Ishikawa (cell line): ENCODE measurements at regions not wholly inside any gene's neighbourhood (a gene's known extent, or its start where the extent isn't known, plus 50 kb on each side); places are given as distances from the start of the nearest gene placed in this dataset.

Experiments
- CEBPB ChIP-seq: IDR thresholded peaks from 2 replicates; pipeline ENCODE4 v1.6.1; 2012
- CREB1 ChIP-seq: IDR thresholded peaks from 2 replicates; pipeline ENCODE4 v1.6.1; 2012; ENCODE audit warnings: low read depth
- EGR1 ChIP-seq: IDR thresholded peaks from 2 replicates; pipeline ENCODE4 v1.6.1; 2012
- EP300 ChIP-seq: IDR thresholded peaks from 2 replicates; pipeline ENCODE4 v1.6.1; 2012; ENCODE audit warnings: borderline replicate concordance
- FOXM1 ChIP-seq: IDR thresholded peaks from 2 replicates; pipeline ENCODE4 v1.6.1; 2012; ENCODE audit warnings: low read depth, borderline replicate concordance
- NFIC ChIP-seq: IDR thresholded peaks from 2 replicates; pipeline ENCODE4 v1.6.1; 2012
- RAD21 ChIP-seq: IDR thresholded peaks from 2 replicates; pipeline ENCODE4 v1.6.1; 2012; ENCODE audit warnings: low read depth
- TAF1 ChIP-seq: IDR thresholded peaks from 2 replicates; pipeline ENCODE4 v1.6.1; 2012; ENCODE audit warnings: low read depth, mild to moderate bottlenecking
- TCF12 ChIP-seq: IDR thresholded peaks from 2 replicates; pipeline ENCODE4 v1.6.1; 2012; ENCODE audit warnings: low read depth
- TEAD4 ChIP-seq: IDR thresholded peaks from 2 replicates; pipeline ENCODE4 v1.6.1; 2012
- YY1 ChIP-seq: IDR thresholded peaks from 2 replicates; pipeline ENCODE4 v1.6.1; 2012; ENCODE audit warnings: low read depth
- ZBTB7A ChIP-seq: IDR thresholded peaks from 2 replicates; pipeline ENCODE4 v1.6.1; 2012; ENCODE audit warnings: low read depth
- TF ChIP-seq, protein P1 (sequence below): IDR thresholded peaks from 2 replicates; pipeline ENCODE4 v1.6.1; 2012
- TF ChIP-seq, protein P2 (sequence below): IDR thresholded peaks from 2 replicates; pipeline ENCODE4 v1.6.1; 2012
- TF ChIP-seq, protein P3 (sequence below): IDR thresholded peaks from 2 replicates; pipeline ENCODE4 v1.6.1; 2012; ENCODE audit warnings: low read depth, mild to moderate bottlenecking

DNA sequence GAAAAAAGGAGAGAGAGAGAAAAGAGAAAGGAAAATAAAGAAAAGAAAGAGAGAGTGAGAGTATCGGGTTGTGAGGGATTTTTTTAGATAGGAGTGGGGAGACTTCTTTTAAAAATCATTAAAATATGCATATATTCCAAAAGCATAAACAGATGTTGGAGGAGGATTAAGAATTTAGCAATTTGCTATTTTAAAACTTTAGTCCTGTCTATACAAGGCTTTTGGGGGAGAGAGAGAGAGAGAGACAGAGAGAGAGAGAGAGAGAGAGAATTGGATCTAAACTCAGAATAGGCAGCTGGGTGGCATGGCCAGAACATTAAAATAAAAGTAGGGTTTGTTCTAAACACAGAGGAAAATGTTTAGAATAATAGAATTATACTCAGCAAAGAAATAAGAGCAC is 72.1 kb downstream of the SOD2 start:
- TF ChIP-seq TAF1, result no peak

DNA sequence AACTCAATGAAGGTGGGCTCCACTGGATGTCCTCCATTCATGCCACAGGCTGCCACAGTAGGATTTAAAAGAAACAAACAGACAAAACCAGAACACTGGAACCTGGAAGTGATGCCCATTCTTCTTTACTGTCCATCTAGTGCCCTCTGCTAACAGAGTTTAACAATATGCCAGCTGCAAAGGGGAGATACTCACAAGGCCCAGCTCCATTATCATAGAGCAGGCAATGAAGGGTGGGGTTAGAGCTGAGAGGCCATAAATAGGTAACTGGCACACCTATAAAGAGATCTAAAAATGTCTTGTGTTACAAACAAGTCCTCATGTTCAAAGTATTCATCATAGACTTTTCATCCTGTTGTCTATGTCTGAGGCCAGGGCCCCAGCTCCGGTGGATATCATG is 75.6 kb downstream of the SOD2 start:
- TF ChIP-seq FOXM1 (no peak), YY1 (no peak), NFIC (no peak), TEAD4 (no peak), TAF1 (no peak), CREB1 (no peak), EGR1 (no peak)
- TF ChIP-seq, protein P1, sequence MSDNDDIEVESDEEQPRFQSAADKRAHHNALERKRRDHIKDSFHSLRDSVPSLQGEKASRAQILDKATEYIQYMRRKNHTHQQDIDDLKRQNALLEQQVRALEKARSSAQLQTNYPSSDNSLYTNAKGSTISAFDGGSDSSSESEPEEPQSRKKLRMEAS, result no peak

DNA sequence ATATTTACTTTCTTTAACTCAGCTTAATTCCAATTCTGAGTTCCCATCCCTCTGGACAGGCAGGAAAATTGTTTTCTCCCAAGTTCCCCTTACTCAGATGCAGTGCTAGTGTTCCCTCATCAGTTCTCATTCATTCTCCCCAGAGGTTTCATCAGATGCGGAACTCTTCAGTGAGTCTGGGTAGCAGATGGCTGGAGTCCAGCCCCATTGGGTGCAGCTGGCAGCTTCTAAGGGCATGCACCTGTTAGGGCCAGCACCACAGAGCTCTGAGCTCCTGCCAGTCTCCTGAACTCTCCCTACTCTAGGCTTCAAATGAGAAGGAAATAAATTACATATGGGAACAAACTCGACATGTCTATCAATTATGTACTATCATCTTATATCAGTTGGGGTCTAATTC is 76.6 kb downstream of the SOD2 start:
- TF ChIP-seq RAD21 (no peak), NFIC (no peak), ZBTB7A (no peak)
- TF ChIP-seq, protein P1, result no peak

DNA sequence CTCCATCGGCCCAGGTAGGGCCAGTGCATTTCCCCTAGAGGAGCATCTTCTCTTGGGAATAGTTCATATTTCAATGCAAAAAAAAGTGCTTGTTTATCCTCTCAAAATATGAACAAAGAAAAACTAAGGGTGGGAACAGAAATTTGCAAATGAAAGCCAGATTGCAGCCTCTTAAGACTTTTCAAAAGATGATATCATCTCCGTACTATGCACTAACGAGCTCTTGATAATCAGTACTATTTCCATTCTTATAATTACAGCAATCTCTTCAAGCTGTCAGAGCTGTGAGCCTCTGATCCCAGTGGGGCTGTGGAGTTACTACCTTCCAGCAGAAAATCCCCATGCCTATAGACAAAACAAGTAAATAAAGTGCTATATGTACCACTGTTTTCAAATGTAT is 77.1 kb downstream of the SOD2 start:
- TF ChIP-seq TCF12, result no peak
- no peak for TF ChIP-seq FOXM1
- TF ChIP-seq EGR1, result no peak
- TF ChIP-seq CREB1, result no peak
- TF ChIP-seq YY1, result no peak
- TF ChIP-seq ZBTB7A, result no peak
- no peak for TF ChIP-seq EP300
- TF ChIP-seq, protein P1, result no peak
- TF ChIP-seq, protein P2, sequence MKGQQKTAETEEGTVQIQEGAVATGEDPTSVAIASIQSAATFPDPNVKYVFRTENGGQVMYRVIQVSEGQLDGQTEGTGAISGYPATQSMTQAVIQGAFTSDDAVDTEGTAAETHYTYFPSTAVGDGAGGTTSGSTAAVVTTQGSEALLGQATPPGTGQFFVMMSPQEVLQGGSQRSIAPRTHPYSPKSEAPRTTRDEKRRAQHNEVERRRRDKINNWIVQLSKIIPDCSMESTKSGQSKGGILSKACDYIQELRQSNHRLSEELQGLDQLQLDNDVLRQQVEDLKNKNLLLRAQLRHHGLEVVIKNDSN, result no peak
- TF ChIP-seq, protein P3, sequence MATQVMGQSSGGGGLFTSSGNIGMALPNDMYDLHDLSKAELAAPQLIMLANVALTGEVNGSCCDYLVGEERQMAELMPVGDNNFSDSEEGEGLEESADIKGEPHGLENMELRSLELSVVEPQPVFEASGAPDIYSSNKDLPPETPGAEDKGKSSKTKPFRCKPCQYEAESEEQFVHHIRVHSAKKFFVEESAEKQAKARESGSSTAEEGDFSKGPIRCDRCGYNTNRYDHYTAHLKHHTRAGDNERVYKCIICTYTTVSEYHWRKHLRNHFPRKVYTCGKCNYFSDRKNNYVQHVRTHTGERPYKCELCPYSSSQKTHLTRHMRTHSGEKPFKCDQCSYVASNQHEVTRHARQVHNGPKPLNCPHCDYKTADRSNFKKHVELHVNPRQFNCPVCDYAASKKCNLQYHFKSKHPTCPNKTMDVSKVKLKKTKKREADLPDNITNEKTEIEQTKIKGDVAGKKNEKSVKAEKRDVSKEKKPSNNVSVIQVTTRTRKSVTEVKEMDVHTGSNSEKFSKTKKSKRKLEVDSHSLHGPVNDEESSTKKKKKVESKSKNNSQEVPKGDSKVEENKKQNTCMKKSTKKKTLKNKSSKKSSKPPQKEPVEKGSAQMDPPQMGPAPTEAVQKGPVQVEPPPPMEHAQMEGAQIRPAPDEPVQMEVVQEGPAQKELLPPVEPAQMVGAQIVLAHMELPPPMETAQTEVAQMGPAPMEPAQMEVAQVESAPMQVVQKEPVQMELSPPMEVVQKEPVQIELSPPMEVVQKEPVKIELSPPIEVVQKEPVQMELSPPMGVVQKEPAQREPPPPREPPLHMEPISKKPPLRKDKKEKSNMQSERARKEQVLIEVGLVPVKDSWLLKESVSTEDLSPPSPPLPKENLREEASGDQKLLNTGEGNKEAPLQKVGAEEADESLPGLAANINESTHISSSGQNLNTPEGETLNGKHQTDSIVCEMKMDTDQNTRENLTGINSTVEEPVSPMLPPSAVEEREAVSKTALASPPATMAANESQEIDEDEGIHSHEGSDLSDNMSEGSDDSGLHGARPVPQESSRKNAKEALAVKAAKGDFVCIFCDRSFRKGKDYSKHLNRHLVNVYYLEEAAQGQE, result no peak
- no peak for TF ChIP-seq NFIC
- no peak for TF ChIP-seq CEBPB

DNA sequence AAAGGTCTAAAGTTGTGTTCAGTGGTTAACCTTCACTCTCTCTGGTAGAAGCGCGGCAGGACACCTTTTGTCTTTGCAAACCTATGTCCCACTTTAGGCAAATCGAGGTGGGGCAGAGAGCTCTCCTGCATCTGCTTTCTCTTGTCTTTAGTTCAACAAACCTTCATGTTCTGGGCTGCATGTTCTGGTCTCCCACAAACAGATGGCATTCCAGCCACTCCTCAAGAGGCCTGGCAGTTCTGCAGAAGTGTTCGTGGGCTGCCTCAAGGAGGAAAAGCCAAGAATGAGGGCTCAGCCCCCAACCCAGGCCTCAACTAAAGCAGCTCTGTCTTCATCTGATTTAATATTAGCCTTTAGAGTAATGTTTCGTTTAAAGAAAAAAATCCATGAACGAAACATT is 82.2 kb downstream of the SOD2 start:
- no peak for TF ChIP-seq TEAD4
- no peak for TF ChIP-seq EGR1
- TF ChIP-seq, protein P1, result no peak
- no peak for TF ChIP-seq NFIC
- TF ChIP-seq ZBTB7A, result no peak
- no peak for TF ChIP-seq CREB1

DNA sequence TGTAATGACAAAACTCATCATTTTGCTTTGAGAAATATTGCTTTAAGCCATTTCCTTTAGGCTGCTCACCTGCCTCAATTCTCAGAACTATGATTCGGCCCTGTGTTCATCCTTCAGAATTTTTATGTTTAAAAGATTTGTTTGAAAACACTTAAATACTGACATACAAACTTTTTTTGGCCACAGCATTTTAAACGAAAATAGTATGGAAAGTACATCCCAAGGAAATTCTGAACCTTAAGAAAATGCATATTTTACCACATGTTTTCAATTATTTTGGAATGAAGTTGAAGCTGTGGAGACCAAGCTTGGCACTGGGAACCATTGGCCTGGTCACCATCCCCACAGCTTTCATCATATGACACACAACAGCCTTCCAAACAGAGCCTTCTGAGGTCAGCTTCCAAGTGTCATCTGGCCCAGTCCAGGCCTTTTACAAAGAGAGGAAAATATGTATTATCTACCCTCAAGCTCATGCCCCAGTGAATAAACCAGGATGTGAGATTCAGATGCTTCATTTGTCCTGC is 83.3 kb downstream of the SOD2 start:
- TF ChIP-seq CEBPB (no peak), YY1 (no peak), ZBTB7A (no peak), NFIC (no peak), EGR1 (no peak), TAF1 (no peak), TCF12 (no peak)
- TF ChIP-seq, protein P1, result no peak

DNA sequence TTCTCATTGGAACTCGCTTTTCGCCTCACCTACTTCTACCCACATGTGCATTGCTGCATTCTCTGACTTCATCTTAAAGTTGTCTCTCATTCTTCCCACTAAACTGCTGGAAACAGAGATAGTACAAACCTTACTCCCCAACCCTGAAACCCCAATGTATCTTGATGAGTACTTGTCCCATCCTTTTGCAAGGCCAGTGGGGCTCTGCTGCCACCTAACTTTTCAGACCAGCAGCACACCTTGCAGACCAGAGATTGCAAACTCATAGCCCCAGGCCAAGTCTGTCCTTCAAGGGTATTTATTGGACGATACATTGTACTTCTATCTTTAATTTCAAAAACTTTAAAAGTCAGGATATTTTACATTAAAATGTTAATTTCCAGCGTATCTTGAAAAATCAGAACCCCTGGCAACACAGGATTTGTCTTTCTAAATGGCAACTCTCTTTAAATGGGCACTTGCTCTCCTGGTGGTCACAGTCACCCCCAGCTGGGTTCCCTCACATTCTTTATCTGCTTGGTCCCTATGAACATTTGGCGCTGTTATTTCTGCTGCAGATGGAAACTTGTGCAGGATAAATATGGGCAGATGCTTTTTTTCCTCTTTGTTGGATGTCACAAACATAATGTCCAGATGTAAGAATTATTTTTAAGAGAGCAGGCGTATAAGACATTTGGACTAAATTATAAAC is 83.9 kb downstream of the SOD2 start:
- no peak for TF ChIP-seq TCF12
- TF ChIP-seq RAD21, result peak; percentile 68

DNA sequence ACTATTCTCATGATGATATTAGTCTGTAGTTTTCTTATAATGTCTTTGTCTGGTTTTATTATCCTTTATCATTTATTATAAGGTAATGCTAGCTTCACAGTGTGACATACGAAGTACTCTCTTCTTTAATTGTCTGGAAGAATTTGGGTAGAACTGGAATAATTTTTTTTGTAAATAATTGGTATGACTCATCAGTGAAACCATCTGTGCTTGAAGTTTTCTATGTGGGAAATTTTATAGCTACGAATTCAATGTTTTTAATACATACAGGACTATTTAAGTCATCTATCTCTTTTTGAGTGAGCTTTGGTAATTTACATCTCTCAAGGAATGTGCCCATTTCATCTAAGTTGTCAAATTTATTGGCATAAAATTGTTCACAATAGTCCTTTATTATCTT is 86.3 kb downstream of the SOD2 start:
- TF ChIP-seq, protein P1, result no peak
- TF ChIP-seq, protein P2, result no peak
- TF ChIP-seq TEAD4, result no peak
